Uterus (tissue), 3 donors: ENCODE measurements at regions not wholly inside any gene's neighbourhood (a gene's known extent, or its start where the extent isn't known, plus 50 kb on each side); places are given as distances from the start of the nearest gene placed in this dataset.

Experiments used
- DNase-seq, 2 donors: peaks; one replicate each; pipeline ENCODE4 v3.0.0-alpha.2; 2019 to 2020
- H3K27ac ChIP-seq, 2 donors: fragments of 200-600 bp; sonication (generic); 1 replicate in 1 of 2; 2 replicates in 1 of 2; pipeline ENCODE4 v1.5.1; 2016 to 2018
- H3K27me3 ChIP-seq, 2 donors: fragments of 200-600 bp; sonication (generic); one replicate each; pipeline ENCODE4 v1.5.1; 2018 to 2019; ENCODE audit warnings: control low read depth in 1 of 2
- H3K36me3 ChIP-seq, 2 donors: fragments of 200-600 bp; sonication (generic); one replicate each; pipeline ENCODE4 v1.5.1; 2019; ENCODE audit warnings: control low read depth in 1 of 2
- H3K4me1 ChIP-seq, 2 donors: fragments of 200-600 bp; sonication (generic); one replicate each; pipeline ENCODE4 v1.5.1; 2018 to 2019; ENCODE audit warnings: control low read depth in 1 of 2
- H3K4me3 ChIP-seq, 2 donors: fragments of 200-600 bp; sonication (generic); 1 replicate in 1 of 2; 2 replicates in 1 of 2; pipeline ENCODE4 v1.5.1; 2018 to 2019; ENCODE audit warnings: mild to moderate bottlenecking in 1 of 2
- H3K9me3 ChIP-seq, 2 donors: fragments of 200-600 bp; sonication (generic); one replicate each; pipeline ENCODE4 v1.5.1; 2019; ENCODE audit warnings: control low read depth in 1 of 2
- POLR2A ChIP-seq, 2 donors: fragments of 450-650 bp; IDR thresholded peaks; one replicate each; pipeline ENCODE4 v1.6.1; 2016; ENCODE audit warnings: antibody characterized with exemption in 2 of 2, mild to moderate bottlenecking in 1 of 2, moderate library complexity in 1 of 2
- intact Hi-C: fragments of 100-400 bp; cut with DNase I; formaldehyde crosslinking; loops from one replicate; pipeline ENCODE4 v1.15.1; 2023; ENCODE audit warnings: low total_unique reads
- TF ChIP-seq, protein P1 (sequence below), 4 experiments: fragments of 200-600 bp in 2 of 4; fragments of 450-650 bp in 2 of 4; sonication (generic) in 2 of 4; IDR thresholded peaks; one replicate each; pipeline ENCODE4 v1.5.1; 2016 to 2019; ENCODE audit warnings: antibody characterized with exemption in 4 of 4, mild to moderate bottlenecking in 2 of 4, moderate library complexity in 1 of 4
- donor health status: DM: yes; HTN: yes; CAD: no.

GRCh38 chr6:125474061-125474460, 172.3 kb upstream of the HDDC2 start:
- intact Hi-C loops: no loop called here
- H3K27me3 ChIP-seq: no peaks in the 10 kb centered on the region
- H3K36me3 ChIP-seq: no peaks in the 10 kb centered on the region
- H3K4me1 ChIP-seq: no peaks in the 10 kb centered on the region
- no peak overlapping the region for H3K27ac ChIP-seq
- no peak overlapping the region for H3K4me3 ChIP-seq
- DNase-seq: no peak
- no peaks in the 10 kb centered on the region for H3K9me3 ChIP-seq
- TF ChIP-seq, protein P1, sequence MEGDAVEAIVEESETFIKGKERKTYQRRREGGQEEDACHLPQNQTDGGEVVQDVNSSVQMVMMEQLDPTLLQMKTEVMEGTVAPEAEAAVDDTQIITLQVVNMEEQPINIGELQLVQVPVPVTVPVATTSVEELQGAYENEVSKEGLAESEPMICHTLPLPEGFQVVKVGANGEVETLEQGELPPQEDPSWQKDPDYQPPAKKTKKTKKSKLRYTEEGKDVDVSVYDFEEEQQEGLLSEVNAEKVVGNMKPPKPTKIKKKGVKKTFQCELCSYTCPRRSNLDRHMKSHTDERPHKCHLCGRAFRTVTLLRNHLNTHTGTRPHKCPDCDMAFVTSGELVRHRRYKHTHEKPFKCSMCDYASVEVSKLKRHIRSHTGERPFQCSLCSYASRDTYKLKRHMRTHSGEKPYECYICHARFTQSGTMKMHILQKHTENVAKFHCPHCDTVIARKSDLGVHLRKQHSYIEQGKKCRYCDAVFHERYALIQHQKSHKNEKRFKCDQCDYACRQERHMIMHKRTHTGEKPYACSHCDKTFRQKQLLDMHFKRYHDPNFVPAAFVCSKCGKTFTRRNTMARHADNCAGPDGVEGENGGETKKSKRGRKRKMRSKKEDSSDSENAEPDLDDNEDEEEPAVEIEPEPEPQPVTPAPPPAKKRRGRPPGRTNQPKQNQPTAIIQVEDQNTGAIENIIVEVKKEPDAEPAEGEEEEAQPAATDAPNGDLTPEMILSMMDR (IDR thresholded peaks at IDR 0.05): no peak
- TF ChIP-seq POLR2A (IDR thresholded peaks at IDR 0.05): no peak

DNA sequence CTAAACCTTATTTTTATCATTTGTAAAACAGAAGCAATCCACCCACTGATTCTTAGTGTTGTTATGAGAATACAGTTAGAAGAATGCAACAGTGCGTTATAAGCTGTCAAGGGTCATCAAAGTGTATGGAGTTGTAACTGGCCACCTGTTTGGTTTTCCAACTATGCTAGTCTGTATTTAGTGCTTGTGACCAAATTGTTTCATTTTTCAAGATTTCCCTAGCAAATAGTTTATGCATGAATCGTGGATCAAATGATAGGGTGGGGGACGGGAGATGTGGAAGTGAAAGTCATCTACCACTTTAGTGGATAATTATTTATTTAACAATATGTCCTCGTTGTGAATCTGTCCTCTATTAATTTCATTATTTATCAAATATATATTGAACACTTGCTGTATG, 175.4 kb upstream of the HDDC2 start:
- intact Hi-C loops: no loop called here
- Histone ChIP-seq H3K4me1 (no peaks in the 10 kb centered on the region), H3K36me3 (no peaks in the 10 kb centered on the region), H3K27me3 (no peaks in the 10 kb centered on the region), H3K27ac (no peak overlapping the region), H3K9me3 (no peaks in the 10 kb centered on the region), H3K4me3 (no peak overlapping the region)
- no peak for TF ChIP-seq POLR2A (IDR thresholded peaks at IDR 0.05)
- TF ChIP-seq, protein P1 (IDR thresholded peaks at IDR 0.05): no peak
- DNase-seq: no peak

DNA sequence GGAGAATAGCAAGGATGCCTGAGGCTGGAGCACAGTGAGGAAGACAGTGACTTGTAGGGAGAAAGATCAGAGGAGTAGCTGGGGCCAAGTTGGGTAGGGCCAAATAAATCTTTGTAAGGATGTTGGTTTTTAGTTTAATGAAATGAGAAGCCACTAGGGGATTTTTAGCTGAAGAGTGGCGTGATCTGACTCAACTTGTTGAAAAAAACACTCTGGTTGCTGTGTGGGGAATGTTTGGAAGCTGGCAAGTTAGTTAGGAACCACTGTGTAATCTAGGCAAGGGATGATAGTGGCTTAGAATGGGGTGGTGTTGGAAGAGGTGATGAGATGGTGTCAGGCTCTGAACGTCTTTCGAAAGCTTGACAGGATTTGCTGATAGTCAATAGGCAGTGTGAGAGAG, 176.1 kb upstream of the HDDC2 start:
- no peaks in the 10 kb centered on the region for H3K36me3 ChIP-seq
- H3K4me1 ChIP-seq: no peaks in the 10 kb centered on the region
- H3K9me3 ChIP-seq: no peaks in the 10 kb centered on the region
- no peak for DNase-seq
- intact Hi-C loops: no loop called here
- H3K27me3 ChIP-seq: no peaks in the 10 kb centered on the region
- no peak overlapping the region for H3K4me3 ChIP-seq
- no peak for TF ChIP-seq POLR2A (IDR thresholded peaks at IDR 0.05)
- TF ChIP-seq, protein P1 (IDR thresholded peaks at IDR 0.05): no peak
- H3K27ac ChIP-seq: no peak overlapping the region

DNA sequence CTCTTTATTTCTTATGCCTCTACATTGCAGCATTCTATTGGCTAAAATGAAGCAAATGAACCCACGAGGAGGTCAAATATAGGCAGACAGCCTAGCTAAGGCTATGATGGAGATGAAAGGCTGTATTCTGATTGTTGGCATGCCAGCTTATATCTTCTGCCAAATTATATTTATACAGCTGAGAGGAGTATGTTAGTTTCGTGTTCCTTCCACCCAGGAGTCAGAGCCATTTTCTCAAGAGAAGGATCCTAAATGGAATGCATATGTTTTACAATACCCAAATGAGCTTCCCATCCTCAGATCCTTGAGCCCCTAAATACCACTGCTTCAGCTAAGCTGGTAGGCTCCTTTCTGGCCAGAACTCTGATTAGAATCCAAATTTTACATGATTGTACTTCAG, 178.4 kb upstream of the HDDC2 start:
- TF ChIP-seq, protein P1 (IDR thresholded peaks at IDR 0.05): no peak
- TF ChIP-seq POLR2A (IDR thresholded peaks at IDR 0.05): no peak
- intact Hi-C loops: no loop called here
- Histone ChIP-seq H3K27ac (no peak overlapping the region), H3K27me3 (no peaks in the 10 kb centered on the region), H3K4me1 (no peaks in the 10 kb centered on the region), H3K36me3 (no peaks in the 10 kb centered on the region), H3K4me3 (no peak overlapping the region), H3K9me3 (no peaks in the 10 kb centered on the region)
- no peak for DNase-seq

- Histone ChIP-seq H3K4me1 (no peaks in the 10 kb centered on the region), H3K27ac (no peak overlapping the region), H3K4me3 (no peak overlapping the region), H3K27me3 (no peaks in the 10 kb centered on the region), H3K9me3 (no peaks in the 10 kb centered on the region), H3K36me3 (no peaks in the 10 kb centered on the region)
- intact Hi-C loops: no loop called here
- DNase-seq: no peak
- TF ChIP-seq, protein P1 (IDR thresholded peaks at IDR 0.05): no peak
- TF ChIP-seq POLR2A (IDR thresholded peaks at IDR 0.05): no peak
Observed at GRCh38 chr6:125480571-125480970, 178.8 kb upstream of the HDDC2 start.
